ENCODE measurements at regions not wholly inside any gene's neighbourhood (a gene's known extent, or its start where the extent isn't known, plus 50 kb on each side); places are given as distances from the start of the nearest gene placed in this dataset.

DNA sequence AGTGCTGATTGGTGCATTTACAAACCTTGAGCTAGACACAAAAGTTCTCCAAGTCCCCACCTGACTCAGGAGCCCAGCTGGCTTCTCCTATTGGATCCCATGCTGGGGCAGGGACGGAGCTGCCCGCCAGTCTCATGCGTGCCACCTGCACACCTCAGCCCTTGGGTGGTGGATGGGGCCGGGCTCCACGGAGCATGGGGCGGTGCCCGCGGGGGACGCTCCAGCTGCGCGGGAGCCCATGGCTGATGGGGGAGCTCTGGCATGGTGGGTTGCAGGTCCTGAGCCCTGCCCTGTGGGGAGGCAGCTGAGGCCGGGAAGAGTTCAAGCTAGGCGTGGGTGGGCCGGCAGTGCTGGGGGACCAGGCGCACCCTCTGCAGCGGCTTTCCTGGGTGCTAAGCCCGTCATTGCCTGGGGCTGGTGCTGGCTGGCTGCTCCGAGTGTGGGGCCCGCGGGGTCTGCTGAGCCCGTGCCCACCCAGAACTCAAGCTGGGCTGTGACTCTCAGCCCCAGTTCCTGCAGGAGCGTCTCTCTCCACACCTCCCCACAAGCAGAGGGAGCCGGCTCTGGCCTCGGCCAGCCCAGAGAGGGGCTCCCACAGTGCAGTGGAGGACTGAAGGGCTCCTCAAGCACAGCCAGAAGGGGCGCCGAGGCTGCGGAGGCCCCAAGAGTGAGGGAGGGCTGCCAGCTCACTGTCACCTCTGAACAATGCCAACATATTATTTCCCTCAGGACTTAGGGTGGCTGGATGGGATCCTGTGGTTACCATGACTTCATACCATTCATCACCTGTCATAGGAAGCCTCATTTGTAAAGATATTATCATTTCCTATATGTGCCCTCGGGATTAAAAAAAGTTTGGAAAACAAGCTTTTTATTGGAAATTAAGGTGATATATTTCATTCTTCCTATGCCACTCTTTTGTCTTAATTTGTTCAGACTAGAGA lies 688.7 kb downstream of the ETS1 start:
- TF ChIP-seq CTCF (IDR thresholded peaks at IDR 0.05): no peak
- TF ChIP-seq POLR2A (IDR thresholded peaks at IDR 0.05): no peak

Measured in prostate gland (tissue), 2 donors.